SU-DHL-6 (cell line): ENCODE measurements at regions not wholly inside any gene's neighbourhood (a gene's known extent, or its start where the extent isn't known, plus 50 kb on each side); places are given as distances from the start of the nearest gene placed in this dataset.

Experiments
- EZH2phosphoT487 ChIP-seq: fragments of 200-600 bp; sonication (generic), shearing (Covaris generic); conservative IDR thresholded peaks from 2 replicates; pipeline ENCODE4 v1.6.1; 2018; ENCODE audit warnings: mild to moderate bottlenecking, antibody characterized with exemption, low read length, moderate library complexity, mixed read lengths
- TF ChIP-seq, protein P1 (sequence below): fragments of 200-600 bp; sonication (generic); IDR thresholded peaks from one replicate; pipeline ENCODE4 v1.5.1; 2017; ENCODE audit warnings: antibody characterized with exemption, mild to moderate bottlenecking, low read length, moderate library complexity; ENCODE audit not compliant: insufficient read depth, poor library complexity, severe bottlenecking

DNA sequence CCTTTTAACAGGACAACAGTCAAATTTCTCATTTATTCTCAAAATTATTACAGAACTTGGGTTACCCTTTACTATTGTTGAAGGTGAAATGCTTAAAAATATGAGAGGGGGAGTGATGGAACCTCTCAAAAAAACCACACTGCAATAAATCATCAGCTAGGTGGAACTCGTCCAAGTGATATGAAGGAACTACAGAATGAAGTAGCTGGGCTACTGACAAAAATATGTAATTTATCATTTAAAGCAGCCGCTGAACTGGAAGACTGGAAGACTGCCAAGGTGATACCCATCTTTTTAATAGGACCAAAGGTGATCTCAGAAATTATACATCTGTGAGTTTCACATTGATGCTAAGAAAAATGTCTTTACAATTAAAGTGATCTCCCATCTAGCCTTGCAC is 597.7 kb upstream of the TENM3 start:
- no peak for TF ChIP-seq EZH2phosphoT487
- TF ChIP-seq, protein P1, sequence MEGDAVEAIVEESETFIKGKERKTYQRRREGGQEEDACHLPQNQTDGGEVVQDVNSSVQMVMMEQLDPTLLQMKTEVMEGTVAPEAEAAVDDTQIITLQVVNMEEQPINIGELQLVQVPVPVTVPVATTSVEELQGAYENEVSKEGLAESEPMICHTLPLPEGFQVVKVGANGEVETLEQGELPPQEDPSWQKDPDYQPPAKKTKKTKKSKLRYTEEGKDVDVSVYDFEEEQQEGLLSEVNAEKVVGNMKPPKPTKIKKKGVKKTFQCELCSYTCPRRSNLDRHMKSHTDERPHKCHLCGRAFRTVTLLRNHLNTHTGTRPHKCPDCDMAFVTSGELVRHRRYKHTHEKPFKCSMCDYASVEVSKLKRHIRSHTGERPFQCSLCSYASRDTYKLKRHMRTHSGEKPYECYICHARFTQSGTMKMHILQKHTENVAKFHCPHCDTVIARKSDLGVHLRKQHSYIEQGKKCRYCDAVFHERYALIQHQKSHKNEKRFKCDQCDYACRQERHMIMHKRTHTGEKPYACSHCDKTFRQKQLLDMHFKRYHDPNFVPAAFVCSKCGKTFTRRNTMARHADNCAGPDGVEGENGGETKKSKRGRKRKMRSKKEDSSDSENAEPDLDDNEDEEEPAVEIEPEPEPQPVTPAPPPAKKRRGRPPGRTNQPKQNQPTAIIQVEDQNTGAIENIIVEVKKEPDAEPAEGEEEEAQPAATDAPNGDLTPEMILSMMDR, result no peak
